H9 (cell line): ENCODE measurements at regions not wholly inside any gene's neighbourhood (a gene's known extent, or its start where the extent isn't known, plus 50 kb on each side); places are given as distances from the start of the nearest gene placed in this dataset.

Experiments
- DNase-seq: peaks from one replicate; pipeline ENCODE4 v3.0.0-alpha.2; 2017
- H2AFZ ChIP-seq: one replicate; pipeline ENCODE4 v1.6.1; 2013; ENCODE audit warnings: mild to moderate bottlenecking, low read length, control low read depth, moderate library complexity
- H2AK5ac ChIP-seq: 2 replicates; pipeline ENCODE4 v1.6.1; 2013; ENCODE audit warnings: low read length, control low read depth, mixed read lengths; ENCODE audit not compliant: insufficient read length
- H2BK120ac ChIP-seq: one replicate; pipeline ENCODE4 v1.6.1; 2013; ENCODE audit warnings: low read depth, mild to moderate bottlenecking, low read length, control low read depth, inconsistent platforms; ENCODE audit not compliant: poor library complexity, severe bottlenecking
- H2BK12ac ChIP-seq: 2 replicates; pipeline ENCODE4 v1.6.1; 2013; ENCODE audit warnings: low read length, control low read depth, mixed read lengths, low read depth; ENCODE audit not compliant: insufficient read length
- H2BK15ac ChIP-seq: 2 replicates; pipeline ENCODE4 v1.6.1; 2013; ENCODE audit warnings: low read depth, low read length, control low read depth
- H2BK20ac ChIP-seq: one replicate; pipeline ENCODE4 v1.6.1; 2013; ENCODE audit warnings: low read depth, mild to moderate bottlenecking, low read length, control low read depth, inconsistent platforms; ENCODE audit not compliant: poor library complexity, severe bottlenecking
- H2BK5ac ChIP-seq: 2 replicates; pipeline ENCODE4 v1.6.1; 2013; ENCODE audit warnings: low read length, control low read depth, mixed read lengths; ENCODE audit not compliant: insufficient read length
- H3K14ac ChIP-seq: 2 replicates; pipeline ENCODE4 v1.6.1; 2013; ENCODE audit warnings: low read length, control low read depth; ENCODE audit not compliant: insufficient read depth
- H3K18ac ChIP-seq: 2 replicates; pipeline ENCODE4 v1.6.1; 2013; ENCODE audit warnings: low read depth, mild to moderate bottlenecking, mixed read lengths, low read length, control low read depth; ENCODE audit not compliant: insufficient read length
- H3K23ac ChIP-seq: 2 replicates; pipeline ENCODE4 v1.6.1; 2013; ENCODE audit warnings: low read length, control low read depth, mixed read lengths, low read depth; ENCODE audit not compliant: insufficient read length
- H3K23me2 ChIP-seq: 2 replicates; pipeline ENCODE4 v1.6.1; 2013; ENCODE audit warnings: low read depth, mild to moderate bottlenecking, mixed read lengths, low read length, control low read depth; ENCODE audit not compliant: insufficient read length, poor library complexity, severe bottlenecking
- H3K27ac ChIP-seq: 2 replicates; pipeline ENCODE4 v1.5.1; 2013; ENCODE audit warnings: low read length, control low read depth, mixed read lengths, low read depth; ENCODE audit not compliant: insufficient read length
- H3K27me3 ChIP-seq: 2 replicates; pipeline ENCODE4 v1.6.1; 2013; ENCODE audit warnings: low read length, control low read depth, inconsistent platforms; ENCODE audit not compliant: insufficient read depth
- H3K4ac ChIP-seq: 2 replicates; pipeline ENCODE4 v1.6.1; 2013; ENCODE audit warnings: low read depth, mild to moderate bottlenecking, control low read depth, inconsistent platforms, low read length, moderate library complexity
- H3K4me1 ChIP-seq: 2 replicates; pipeline ENCODE4 v1.6.1; 2013; ENCODE audit warnings: low read length, control low read depth, inconsistent platforms; ENCODE audit not compliant: insufficient read depth
- H3K4me2 ChIP-seq: 2 replicates; pipeline ENCODE4 v1.6.1; 2013; ENCODE audit warnings: low read length, control low read depth, mixed read lengths; ENCODE audit not compliant: insufficient read length, insufficient read depth
- H3K56ac ChIP-seq: 2 replicates; pipeline ENCODE4 v1.6.1; 2013; ENCODE audit warnings: low read depth, mild to moderate bottlenecking, mixed read lengths, low read length, control low read depth; ENCODE audit not compliant: insufficient read length
- H3K79me1 ChIP-seq: 2 replicates; pipeline ENCODE4 v1.6.1; 2013; ENCODE audit warnings: low read depth, mild to moderate bottlenecking, moderate library complexity, low read length, control low read depth, inconsistent platforms; ENCODE audit not compliant: insufficient read depth, poor library complexity, severe bottlenecking
- H3K79me2 ChIP-seq: 2 replicates; pipeline ENCODE4 v1.6.1; 2013; ENCODE audit warnings: low read length, control low read depth, inconsistent platforms; ENCODE audit not compliant: insufficient read depth
- H3K9ac ChIP-seq: 2 replicates; pipeline ENCODE4 v1.6.1; 2013; ENCODE audit warnings: low read length, control low read depth, mixed read lengths; ENCODE audit not compliant: insufficient read length; ENCODE audit errors: extremely low read depth
- H3K9me3 ChIP-seq: one replicate; pipeline ENCODE4 v1.6.1; 2013; ENCODE audit warnings: low read depth, low read length, inconsistent platforms; ENCODE audit not compliant: control insufficient read depth
- H3T11ph ChIP-seq: one replicate; pipeline ENCODE4 v1.6.1; 2013; ENCODE audit warnings: mild to moderate bottlenecking, low read length, control low read depth, inconsistent platforms
- H4K20me1 ChIP-seq: one replicate; pipeline ENCODE4 v1.6.1; 2013; ENCODE audit not compliant: control insufficient read depth, insufficient read length, insufficient read depth
- H4K5ac ChIP-seq: 2 replicates; pipeline ENCODE4 v1.6.1; 2013; ENCODE audit warnings: low read depth, mild to moderate bottlenecking, mixed read lengths, low read length, control low read depth; ENCODE audit not compliant: insufficient read length
- H4K8ac ChIP-seq: replicated peaks from 2 replicates; pipeline ENCODE4 v1.6.1; 2013; ENCODE audit warnings: low read length, control low read depth, mixed read lengths, low read depth; ENCODE audit not compliant: insufficient read length
- H4K91ac ChIP-seq: 2 replicates; pipeline ENCODE4 v1.6.1; 2013; ENCODE audit warnings: low read depth, mild to moderate bottlenecking, moderate library complexity, mixed read lengths, low read length, control low read depth; ENCODE audit not compliant: insufficient read length
- H3K27ac Mint-ChIP-seq, 3 experiments: 2 replicates in 2 of 3; 3 replicates in 1 of 3; pipeline ENCODE4 v1.8.0; 2020 to 2021; ENCODE audit warnings: mixed read lengths in 3 of 3, mild to moderate bottlenecking in 1 of 3, moderate library complexity in 1 of 3
- H3K27me3 Mint-ChIP-seq: 2 replicates; pipeline ENCODE4 v1.8.0; 2021; ENCODE audit warnings: low read depth, mild to moderate bottlenecking, moderate library complexity, mixed read lengths
- H3K36me3 Mint-ChIP-seq, 3 experiments: 2 replicates in 2 of 3; 3 replicates in 1 of 3; pipeline ENCODE4 v1.8.0; 2020 to 2021; ENCODE audit warnings: low read depth in 3 of 3, mixed read lengths in 3 of 3; ENCODE audit not compliant: insufficient read depth in 1 of 3
- H3K4me1 Mint-ChIP-seq, 2 experiments: 2 replicates each; pipeline ENCODE4 v1.8.0; 2020; ENCODE audit warnings: mixed read lengths in 2 of 2
- H3K4me3 Mint-ChIP-seq, 2 experiments: 2 replicates in 1 of 2; 3 replicates in 1 of 2; pipeline ENCODE4 v1.8.0; 2020 to 2021; ENCODE audit warnings: mild to moderate bottlenecking in 2 of 2, mixed read lengths in 2 of 2, moderate library complexity in 1 of 2
- H3K9me3 Mint-ChIP-seq, 2 experiments: 2 replicates in 1 of 2; 3 replicates in 1 of 2; pipeline ENCODE4 v1.8.0; 2020; ENCODE audit warnings: mild to moderate bottlenecking in 2 of 2, mixed read lengths in 2 of 2, moderate library complexity in 1 of 2
- CTCF ChIP-seq: fragments of 200-600 bp; sonication (generic); conservative IDR thresholded peaks from 3 replicates; pipeline ENCODE4 v1.8.0; 2021; ENCODE audit warnings: antibody characterized with exemption, mild to moderate bottlenecking
- WGBS: extraction: QIAGEN DNeasy Blood & Tissue Kit; methylation state at CpG from one replicate; pipeline ENCODE4 v1.1.7; 2013; ENCODE audit warnings: missing lambda C conversion rate, low lambda C conversion rate, mixed read lengths; ENCODE audit not compliant: insufficient read length; ENCODE audit errors: extremely low coverage; 5-methylcytosine and 5-hydroxymethylcytosine counted together

GRCh38 chr15:98446083-98446482 is 202.3 kb upstream of the IGF1R start:
- Histone ChIP-seq H4K8ac (no peak overlapping the region), H3K23me2 (no peaks in the 10 kb centered on the region), H2BK15ac (no peak overlapping the region), H2BK20ac (no peak overlapping the region), H3K27me3 (no peaks in the 10 kb centered on the region), H2BK12ac (no peak overlapping the region), H2BK5ac (no peak overlapping the region), H4K20me1 (no peaks in the 10 kb centered on the region), H3T11ph (no peak overlapping the region), H2AFZ (no peak overlapping the region), H3K56ac (no peak overlapping the region), H2AK5ac (no peak overlapping the region), H3K14ac (no peak overlapping the region), H3K9me3 (no peaks in the 10 kb centered on the region), H3K27ac (no peak overlapping the region), H3K18ac (no peak overlapping the region), H3K79me2 (no peaks in the 10 kb centered on the region), H4K91ac (no peak overlapping the region), H3K9ac (no peak overlapping the region), H3K23ac (no peak overlapping the region), H3K4me2 (no peak overlapping the region), H3K4me1 (no peaks in the 10 kb centered on the region), H4K5ac (no peak overlapping the region), H3K4ac (no peak overlapping the region), H3K79me1 (no peaks in the 10 kb centered on the region), H2BK120ac (no peak overlapping the region)
- peaks cover 0 to 13% (median 2%) of the 10 kb centered on the region in 3 experiments; a peak in 2 of 7 replicates for H3K36me3 Mint-ChIP-seq
- no peak for TF ChIP-seq CTCF
- H3K4me3 Mint-ChIP-seq = no peak overlapping the region
- DNase-seq = no peak
- no CpG with 5 or more reads among the region's 8 CpGs for WGBS
- H3K9me3 Mint-ChIP-seq = peaks cover 24 to 25% of the 10 kb centered on the region in 2 experiments
- peaks cover 3 to 9% of the 10 kb centered on the region in 2 experiments; a peak in 3 of 4 replicates for H3K4me1 Mint-ChIP-seq
- H3K27ac Mint-ChIP-seq = no peak overlapping the region
- H3K27me3 Mint-ChIP-seq = peaks cover 17% of the 10 kb centered on the region
